C4-2B (cell line): ENCODE measurements at regions not wholly inside any gene's neighbourhood (a gene's known extent, or its start where the extent isn't known, plus 50 kb on each side); places are given as distances from the start of the nearest gene placed in this dataset.

Experiments
- ZFX ChIP-seq: fragments of 450-650 bp; IDR thresholded peaks from 2 replicates; pipeline ENCODE4 v1.6.1; 2017
- TF ChIP-seq, protein P1 (sequence below): fragments of 450-650 bp; conservative IDR thresholded peaks from 2 replicates; pipeline ENCODE4 v1.5.1; 2017; ENCODE audit warnings: mild to moderate bottlenecking

DNA sequence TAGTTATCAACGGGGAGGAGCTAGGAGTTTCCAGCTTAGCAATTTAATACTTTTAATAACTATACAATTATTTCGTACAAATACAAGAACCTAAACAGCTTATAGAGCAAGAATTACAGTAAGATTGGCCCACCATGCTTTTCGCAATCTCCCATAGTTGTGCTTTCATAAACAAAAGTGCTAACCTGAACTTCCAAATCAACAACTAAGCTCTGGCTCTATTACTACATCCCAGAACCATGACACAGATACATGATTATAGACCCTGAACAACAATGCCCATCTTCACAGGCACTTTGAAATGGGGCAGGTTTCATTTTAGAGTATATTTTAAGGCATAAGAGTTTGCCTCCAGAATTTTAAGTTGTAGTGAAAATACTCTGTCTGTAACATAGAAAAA, 203.5 kb downstream of the DMRTA1 start:
- TF ChIP-seq, protein P1, sequence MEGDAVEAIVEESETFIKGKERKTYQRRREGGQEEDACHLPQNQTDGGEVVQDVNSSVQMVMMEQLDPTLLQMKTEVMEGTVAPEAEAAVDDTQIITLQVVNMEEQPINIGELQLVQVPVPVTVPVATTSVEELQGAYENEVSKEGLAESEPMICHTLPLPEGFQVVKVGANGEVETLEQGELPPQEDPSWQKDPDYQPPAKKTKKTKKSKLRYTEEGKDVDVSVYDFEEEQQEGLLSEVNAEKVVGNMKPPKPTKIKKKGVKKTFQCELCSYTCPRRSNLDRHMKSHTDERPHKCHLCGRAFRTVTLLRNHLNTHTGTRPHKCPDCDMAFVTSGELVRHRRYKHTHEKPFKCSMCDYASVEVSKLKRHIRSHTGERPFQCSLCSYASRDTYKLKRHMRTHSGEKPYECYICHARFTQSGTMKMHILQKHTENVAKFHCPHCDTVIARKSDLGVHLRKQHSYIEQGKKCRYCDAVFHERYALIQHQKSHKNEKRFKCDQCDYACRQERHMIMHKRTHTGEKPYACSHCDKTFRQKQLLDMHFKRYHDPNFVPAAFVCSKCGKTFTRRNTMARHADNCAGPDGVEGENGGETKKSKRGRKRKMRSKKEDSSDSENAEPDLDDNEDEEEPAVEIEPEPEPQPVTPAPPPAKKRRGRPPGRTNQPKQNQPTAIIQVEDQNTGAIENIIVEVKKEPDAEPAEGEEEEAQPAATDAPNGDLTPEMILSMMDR, result no peak
- no peak for TF ChIP-seq ZFX
